SJSA1 (cell line): ENCODE measurements at regions not wholly inside any gene's neighbourhood (a gene's known extent, or its start where the extent isn't known, plus 50 kb on each side); places are given as distances from the start of the nearest gene placed in this dataset.

Source experiments
- DNase-seq, 2 experiments: peaks; one replicate each; pipeline ENCODE4 v3.0.0-alpha.2; 2015 to 2020; ENCODE audit warnings: low spot score in 2 of 2, low read depth in 1 of 2
- H3K27ac ChIP-seq: fragments of 250-450 bp; sonication (Bioruptor Pico); 2 replicates; pipeline ENCODE4 v1.5.1; 2020; ENCODE audit warnings: mild to moderate bottlenecking, moderate library complexity
- H3K27me3 ChIP-seq: fragments of 250-450 bp; sonication (Bioruptor Pico); replicated peaks from 2 replicates; pipeline ENCODE4 v1.5.1; 2020; ENCODE audit warnings: mild to moderate bottlenecking, moderate library complexity
- H3K36me3 ChIP-seq: fragments of 250-450 bp; sonication (Bioruptor Pico); 2 replicates; pipeline ENCODE4 v1.5.1; 2020; ENCODE audit warnings: mild to moderate bottlenecking
- H3K4me1 ChIP-seq: fragments of 250-450 bp; sonication (Bioruptor Pico); replicated peaks from 2 replicates; pipeline ENCODE4 v1.6.1; 2021; ENCODE audit warnings: mild to moderate bottlenecking
- H3K4me3 ChIP-seq: fragments of 250-450 bp; sonication (Bioruptor Pico); 2 replicates; pipeline ENCODE4 v1.5.1; 2020; ENCODE audit warnings: mild to moderate bottlenecking
- H3K9me3 ChIP-seq: fragments of 250-450 bp; sonication (Bioruptor Pico); replicated peaks from 2 replicates; pipeline ENCODE4 v1.5.1; 2020; ENCODE audit warnings: mild to moderate bottlenecking

DNA sequence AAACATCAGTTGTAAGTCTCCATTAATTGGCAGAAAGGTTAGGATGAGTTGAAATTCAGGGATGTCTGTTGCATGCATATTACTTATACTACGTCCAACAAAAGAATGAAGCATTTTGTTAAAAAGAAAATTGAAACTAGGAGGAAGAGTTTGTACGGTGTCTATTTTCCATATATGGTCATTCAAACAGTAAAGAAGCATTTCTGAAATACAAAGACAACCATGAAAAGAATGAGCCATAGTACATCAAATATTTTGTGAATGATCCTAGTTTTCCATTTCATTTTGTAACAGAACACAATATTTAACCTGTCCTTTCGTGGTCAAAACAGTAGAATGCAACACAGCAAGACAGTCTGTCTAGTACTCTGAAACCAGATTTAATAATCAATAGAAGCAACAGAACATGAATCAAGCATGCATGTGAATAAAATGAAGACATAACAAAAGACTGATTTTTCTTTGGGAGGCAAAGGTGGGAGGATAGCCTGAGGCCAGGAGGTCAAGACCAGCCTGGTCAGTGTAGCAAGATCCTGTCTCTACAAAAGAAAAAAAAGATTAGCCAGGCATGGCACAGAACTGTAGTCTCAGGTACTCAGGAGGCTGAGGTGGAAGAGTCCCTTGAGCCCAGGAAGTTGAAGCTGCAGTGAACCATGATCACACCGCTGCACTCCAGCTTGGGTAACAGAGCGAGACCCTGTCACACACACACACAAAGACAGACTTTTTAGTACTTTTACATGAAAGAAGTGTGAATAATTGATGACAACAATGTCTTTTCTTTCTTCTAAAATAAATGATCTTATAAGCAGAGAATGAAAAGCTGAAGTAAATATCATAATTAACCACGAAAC, 156.0 kb downstream of the LRIG3 start:
- H3K4me3 ChIP-seq: no peak overlapping the region
- peak in 1 of 2 experiments; percentile 19 for DNase-seq
- peak overlapping the region; percentile 58 for H3K27ac ChIP-seq
- no peaks in the 10 kb centered on the region for H3K9me3 ChIP-seq
- H3K27me3 ChIP-seq: no peaks in the 10 kb centered on the region
- no peaks in the 10 kb centered on the region for H3K36me3 ChIP-seq
- H3K4me1 ChIP-seq: peaks cover 35% of the 10 kb centered on the region

DNA sequence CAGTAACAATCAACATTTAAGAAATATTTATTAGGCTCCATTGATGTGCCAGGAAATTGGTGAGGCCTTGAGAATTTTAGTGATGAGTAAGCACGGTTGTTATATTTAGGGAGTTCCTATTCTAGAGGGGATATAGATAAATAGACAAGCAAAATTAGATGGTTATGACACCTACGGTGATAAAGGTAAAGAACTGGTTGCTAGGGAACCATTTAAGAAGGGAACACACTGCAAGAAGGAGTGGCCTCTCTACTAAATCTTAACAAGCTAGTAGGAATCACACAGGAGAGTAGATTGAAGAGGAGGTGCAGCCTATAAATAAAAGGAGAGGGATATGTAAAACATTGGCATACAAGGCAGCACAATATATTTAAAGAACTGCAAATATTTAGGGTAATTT, 155.2 kb downstream of the LRIG3 start:
- no peaks in the 10 kb centered on the region for H3K36me3 ChIP-seq
- DNase-seq: no peak
- no peaks in the 10 kb centered on the region for H3K27me3 ChIP-seq
- no peaks in the 10 kb centered on the region for H3K9me3 ChIP-seq
- peak overlapping the region; percentile 58; the same call in 1 of the 2 replicates for H3K27ac ChIP-seq
- peaks cover 29% of the 10 kb centered on the region for H3K4me1 ChIP-seq
- H3K4me3 ChIP-seq: no peak overlapping the region

- no peak overlapping the region for H3K27ac ChIP-seq
Measured at GRCh38 chr12:58765653-58766512, 154.4 kb downstream of the LRIG3 start.

GRCh38 chr12:58766513-58766870, 153.8 kb downstream of the LRIG3 start:
- DNase-seq: no peak
- Histone ChIP-seq H3K9me3 (no peaks in the 10 kb centered on the region), H3K27ac (no peak overlapping the region), H3K4me3 (no peak overlapping the region), H3K4me1 (peaks cover 29% of the 10 kb centered on the region), H3K27me3 (no peaks in the 10 kb centered on the region), H3K36me3 (no peaks in the 10 kb centered on the region)

More at GRCh38 chr12:58765653-58766512, 154.4 kb downstream of the LRIG3 start:
- Histone ChIP-seq H3K27me3 (no peaks in the 10 kb centered on the region), H3K36me3 (no peaks in the 10 kb centered on the region), H3K9me3 (no peaks in the 10 kb centered on the region), H3K4me1 (peaks cover 29% of the 10 kb centered on the region), H3K4me3 (no peak overlapping the region)
- DNase-seq: no peak

DNA sequence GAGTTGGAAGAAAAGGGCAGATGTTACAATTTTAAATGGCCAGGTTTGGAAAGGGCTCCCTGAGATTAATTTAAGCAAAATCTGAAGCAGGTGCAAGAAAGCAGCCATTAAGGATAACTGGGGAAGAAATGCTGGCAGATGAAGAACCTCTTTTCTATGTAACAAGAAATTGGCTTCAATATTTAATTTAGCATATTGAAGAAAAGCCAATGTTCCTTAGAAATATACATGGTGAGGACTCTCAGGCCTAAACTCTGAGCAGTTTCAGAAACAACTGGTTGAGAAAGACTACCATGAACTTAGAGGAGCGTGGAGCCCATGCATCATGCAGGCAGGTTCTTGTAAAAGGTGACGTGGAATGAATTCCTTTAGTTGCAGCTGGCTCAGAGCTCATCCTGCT, 152.8 kb downstream of the LRIG3 start:
- Histone ChIP-seq H3K4me3 (no peak overlapping the region), H3K27ac (no peak overlapping the region), H3K9me3 (no peaks in the 10 kb centered on the region), H3K36me3 (no peaks in the 10 kb centered on the region), H3K4me1 (peaks cover 29% of the 10 kb centered on the region), H3K27me3 (no peaks in the 10 kb centered on the region)
- DNase-seq: no peak

DNA sequence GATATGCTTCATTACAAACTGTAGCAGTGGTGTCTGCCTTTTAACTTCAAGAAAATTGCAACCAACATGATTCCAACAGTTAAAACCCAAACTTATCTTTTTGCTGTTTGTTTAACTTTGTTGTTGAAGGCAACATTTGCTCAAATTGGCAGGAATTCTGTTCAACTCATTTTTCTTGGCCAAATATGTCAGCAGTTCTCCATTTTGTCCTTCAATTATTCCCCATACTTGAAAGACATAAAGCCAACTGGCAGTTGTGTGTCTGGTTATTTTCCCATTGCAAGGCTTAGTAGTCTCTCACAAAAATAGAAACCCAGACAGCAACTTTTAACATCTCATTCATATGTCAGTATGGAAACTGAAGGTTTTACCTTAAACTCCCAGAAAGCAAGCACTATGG, 146.3 kb downstream of the LRIG3 start:
- H3K36me3 ChIP-seq: no peaks in the 10 kb centered on the region
- H3K27me3 ChIP-seq: no peaks in the 10 kb centered on the region
- no peak for DNase-seq
- peaks cover 7% of the 10 kb centered on the region for H3K4me1 ChIP-seq
- H3K27ac ChIP-seq: peak overlapping the region; percentile 50; the same call in 1 of the 2 replicates
- no peaks in the 10 kb centered on the region for H3K9me3 ChIP-seq
- H3K4me3 ChIP-seq: no peak overlapping the region

GRCh38 chr12:58774731-58775130, 145.6 kb downstream of the LRIG3 start:
- Histone ChIP-seq H3K4me3 (no peak overlapping the region), H3K36me3 (no peaks in the 10 kb centered on the region), H3K27ac (peak overlapping the region; percentile 50; the same call in 1 of the 2 replicates), H3K9me3 (no peaks in the 10 kb centered on the region), H3K27me3 (no peaks in the 10 kb centered on the region), H3K4me1 (peaks cover 7% of the 10 kb centered on the region)
- DNase-seq: peak in 1 of 2 experiments; percentile 36

GRCh38 chr12:58775396-58775795, 144.9 kb downstream of the LRIG3 start:
- H3K27ac ChIP-seq: no peak overlapping the region
- no peaks in the 10 kb centered on the region for H3K9me3 ChIP-seq
- no peaks in the 10 kb centered on the region for H3K36me3 ChIP-seq
- H3K4me1 ChIP-seq: peaks cover 7% of the 10 kb centered on the region
- H3K27me3 ChIP-seq: no peaks in the 10 kb centered on the region
- DNase-seq: no peak
- H3K4me3 ChIP-seq: no peak overlapping the region

DNA sequence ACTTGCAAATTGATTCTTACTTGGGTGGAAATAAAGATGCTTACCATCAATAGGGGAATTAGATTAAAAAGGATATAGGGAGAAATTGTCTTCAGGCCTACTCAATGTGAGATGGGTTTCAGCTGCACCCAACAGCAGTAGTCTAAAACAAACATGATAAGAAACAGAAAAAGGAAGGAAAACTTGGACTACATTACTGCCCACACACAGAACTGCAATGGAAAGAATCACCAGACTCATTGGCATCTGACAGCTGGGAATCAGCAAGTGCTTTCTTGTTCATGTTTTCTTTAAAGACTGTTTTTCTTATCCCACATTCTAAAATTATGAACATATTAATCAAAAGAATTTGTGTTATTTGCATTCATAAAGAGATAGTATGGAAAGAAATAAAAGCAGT, 144.2 kb downstream of the LRIG3 start:
- H3K4me1 ChIP-seq: peaks cover 7% of the 10 kb centered on the region
- H3K27ac ChIP-seq: no peak overlapping the region
- H3K9me3 ChIP-seq: no peaks in the 10 kb centered on the region
- no peaks in the 10 kb centered on the region for H3K36me3 ChIP-seq
- no peak for DNase-seq
- H3K4me3 ChIP-seq: no peak overlapping the region
- H3K27me3 ChIP-seq: no peaks in the 10 kb centered on the region

DNA sequence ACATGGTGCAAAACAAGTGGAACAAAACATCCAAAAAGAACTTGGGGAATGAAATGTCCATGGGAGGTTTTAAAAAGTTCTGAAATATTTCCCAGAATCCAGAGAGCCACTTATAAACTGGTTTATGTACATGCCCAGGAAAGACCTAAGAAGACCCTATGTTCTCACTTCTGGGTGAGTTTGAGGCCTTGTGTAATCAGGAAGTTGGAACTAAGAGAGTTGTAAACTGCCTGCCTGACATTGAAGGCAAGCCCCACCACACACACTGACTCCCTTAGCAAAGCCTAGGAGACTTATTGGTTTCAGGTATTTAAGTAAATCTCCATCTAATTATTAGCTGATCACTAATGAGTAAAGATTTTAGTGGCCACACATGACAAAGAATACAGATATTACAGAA, 142.5 kb downstream of the LRIG3 start:
- Histone ChIP-seq H3K4me1 (peaks cover 7% of the 10 kb centered on the region), H3K9me3 (no peaks in the 10 kb centered on the region), H3K4me3 (no peak overlapping the region), H3K36me3 (no peaks in the 10 kb centered on the region), H3K27ac (no peak overlapping the region), H3K27me3 (no peaks in the 10 kb centered on the region)
- no peak for DNase-seq

- DNase-seq: no peak
- H3K4me3 ChIP-seq: no peak overlapping the region
- no peaks in the 10 kb centered on the region for H3K4me1 ChIP-seq
- H3K27me3 ChIP-seq: no peaks in the 10 kb centered on the region
- no peaks in the 10 kb centered on the region for H3K9me3 ChIP-seq
- no peak overlapping the region for H3K27ac ChIP-seq
- no peaks in the 10 kb centered on the region for H3K36me3 ChIP-seq
Measured at GRCh38 chr12:58781609-58782008, 138.7 kb downstream of the LRIG3 start.

- Histone ChIP-seq H3K27ac (no peak overlapping the region), H3K4me1 (no peaks in the 10 kb centered on the region), H3K9me3 (no peaks in the 10 kb centered on the region), H3K27me3 (no peaks in the 10 kb centered on the region), H3K4me3 (no peak overlapping the region), H3K36me3 (no peaks in the 10 kb centered on the region)
- DNase-seq: no peak
Measured at GRCh38 chr12:58787021-58787760, 133.1 kb downstream of the LRIG3 start.

GRCh38 chr12:58794859-58795258, 125.4 kb downstream of the LRIG3 start:
- Histone ChIP-seq H3K4me3 (no peak overlapping the region), H3K27me3 (no peaks in the 10 kb centered on the region), H3K27ac (no peak overlapping the region), H3K4me1 (no peaks in the 10 kb centered on the region; the same call in 1 of the 2 replicates), H3K9me3 (no peaks in the 10 kb centered on the region), H3K36me3 (no peaks in the 10 kb centered on the region)
- no peak for DNase-seq
